Adrenal gland (tissue), 9 donors: ENCODE measurements at regions not wholly inside any gene's neighbourhood (a gene's known extent, or its start where the extent isn't known, plus 50 kb on each side); places are given as distances from the start of the nearest gene placed in this dataset.

ENCODE experiments used
- DNase-seq, 7 donors: peaks; one replicate each; pipeline ENCODE4 v3.0.0-alpha.2; 2019 to 2020
- H3K27ac ChIP-seq, 5 donors: fragments of 200-600 bp; sonication (generic) in 4 of 5; 1 replicate in 3 of 5; 2 replicates in 2 of 5; pipeline versions ENCODE4 v1.5.1 to v1.8.0; 2016 to 2020; ENCODE audit warnings: mild to moderate bottlenecking in 1 of 5
- H3K27me3 ChIP-seq: fragments of 200-600 bp; 2 replicates; pipeline ENCODE4 v1.8.0; 2021
- H3K36me3 ChIP-seq, 2 donors: fragments of 200-600 bp; replicated peaks in 1 of 2; 1 replicate in 1 of 2; 2 replicates in 1 of 2; pipeline versions ENCODE4 v1.5.1 to v1.8.0; 2018 to 2022
- H3K4me1 ChIP-seq, 2 donors: fragments of 200-600 bp; replicated peaks in 1 of 2; 1 replicate in 1 of 2; 2 replicates in 1 of 2; pipeline versions ENCODE4 v1.5.1 to v1.8.0; 2018 to 2021
- H3K4me3 ChIP-seq, 4 donors: fragments of 200-600 bp; sonication (generic) in 3 of 4; one replicate each; pipeline ENCODE4 v1.5.1; 2016 to 2018
- H3K9me3 ChIP-seq, 3 donors: fragments of 200-600 bp; sonication (generic) in 1 of 3; replicated peaks in 1 of 3; 1 replicate in 2 of 3; 2 replicates in 1 of 3; pipeline versions ENCODE4 v1.5.1 to v1.8.0; 2016 to 2021
- CTCF ChIP-seq, 6 experiments: fragments of 450-650 bp in 4 of 6; fragments of 200-600 bp in 2 of 6; sonication (generic) in 1 of 6; IDR thresholded peaks; 1 replicate in 5 of 6; 2 replicates in 1 of 6; pipeline versions ENCODE4 v1.5.1 to v1.8.0; 2016 to 2021; ENCODE audit warnings: antibody characterized with exemption in 6 of 6, mild to moderate bottlenecking in 2 of 6, moderate library complexity in 1 of 6
- POLR2A ChIP-seq, 2 donors: fragments of 450-650 bp; IDR thresholded peaks; one replicate each; pipeline ENCODE4 v1.6.1; 2017; ENCODE audit warnings: antibody characterized with exemption in 2 of 2, mild to moderate bottlenecking in 2 of 2, moderate library complexity in 1 of 2
- WGBS, 4 donors: extraction: QIAGEN DNeasy Blood & Tissue Kit in 2 of 4; methylation state at CpG; one replicate each; pipeline versions ENCODE4 v1.1.5 to v1.1.7; 2013 to 2017; 5-methylcytosine and 5-hydroxymethylcytosine counted together
- intact Hi-C, 2 donors: fragments of 100-400 bp; cut with DNase I; formaldehyde crosslinking; loops; one replicate each; pipeline versions ENCODE4 v1.14.1 to v1.15.0; 2022 to 2023
- donor health status: healthy with polysubstance abuse.
- donor health status: Bipolar disorder and iron deficiency.
- donor health status: DM: yes; HTN: yes; CAD: no.
- donor health status: DM: no; HTN: no; CAD: no.
- donor health status: DM: no; HTN: no; CAD: no.

- no peak for TF ChIP-seq CTCF (IDR thresholded peaks at IDR 0.05)
- TF ChIP-seq POLR2A (IDR thresholded peaks at IDR 0.05) = no peak
- intact Hi-C loops = no loop called here
Observed at GRCh38 chr12:30442461-30442860, 253.2 kb downstream of the IPO8 start.

GRCh38 chr12:30440826-30441602 lies 254.7 kb downstream of the IPO8 start:
- no peaks in the 10 kb centered on the region for H3K36me3 ChIP-seq
- no peaks in the 10 kb centered on the region for H3K27me3 ChIP-seq
- WGBS, 4 donors = 79 to 86% (median 81%) methylated on average over 7 of the region's 7 CpGs
- no peak for TF ChIP-seq POLR2A (IDR thresholded peaks at IDR 0.05)
- peak in 1 of 6 experiments; percentile 23 for TF ChIP-seq CTCF (IDR thresholded peaks at IDR 0.05)
- no peak overlapping the region for H3K27ac ChIP-seq
- intact Hi-C loops = no loop called here
- DNase-seq = no peak
- no peak overlapping the region for H3K4me3 ChIP-seq
- H3K9me3 ChIP-seq = no peaks in the 10 kb centered on the region
- H3K4me1 ChIP-seq = no peaks in the 10 kb centered on the region

More at GRCh38 chr12:30442461-30442860, 253.2 kb downstream of the IPO8 start:
- H3K4me3 ChIP-seq = no peak overlapping the region
- no peak for DNase-seq
- no peaks in the 10 kb centered on the region for H3K36me3 ChIP-seq
- no peak overlapping the region for H3K27ac ChIP-seq
- H3K9me3 ChIP-seq = no peaks in the 10 kb centered on the region
- H3K4me1 ChIP-seq = no peaks in the 10 kb centered on the region
- no peaks in the 10 kb centered on the region for H3K27me3 ChIP-seq

GRCh38 chr12:30439201-30439600 lies 256.5 kb downstream of the IPO8 start:
- DNase-seq = no peak
- 75 to 88% (median 85%) methylated on average over 4 of the region's 4 CpGs for WGBS, 4 donors
- intact Hi-C loops = no loop called here

GRCh38 chr12:30438601-30439041 lies 257.0 kb downstream of the IPO8 start:
- no peak for DNase-seq
- no peaks in the 10 kb centered on the region for H3K27me3 ChIP-seq
- WGBS, 4 donors = 24 to 56% (median 48%) methylated on average over 1 of the region's 1 CpG

More at GRCh38 chr12:30439201-30439600, 256.5 kb downstream of the IPO8 start:
- H3K9me3 ChIP-seq = no peaks in the 10 kb centered on the region
- H3K27me3 ChIP-seq = no peaks in the 10 kb centered on the region
- H3K4me1 ChIP-seq = no peaks in the 10 kb centered on the region
- no peak overlapping the region for H3K4me3 ChIP-seq
- H3K36me3 ChIP-seq = no peaks in the 10 kb centered on the region
- no peak overlapping the region for H3K27ac ChIP-seq
- TF ChIP-seq POLR2A (IDR thresholded peaks at IDR 0.05) (no peak), CTCF (IDR thresholded peaks at IDR 0.05) (no peak)

More at GRCh38 chr12:30438601-30439041, 257.0 kb downstream of the IPO8 start:
- no peaks in the 10 kb centered on the region for H3K36me3 ChIP-seq
- H3K4me1 ChIP-seq = no peaks in the 10 kb centered on the region
- intact Hi-C loops = no loop called here
- H3K9me3 ChIP-seq = no peaks in the 10 kb centered on the region
- H3K27ac ChIP-seq = no peak overlapping the region
- H3K4me3 ChIP-seq = no peak overlapping the region
- no peak for TF ChIP-seq POLR2A (IDR thresholded peaks at IDR 0.05)
- no peak for TF ChIP-seq CTCF (IDR thresholded peaks at IDR 0.05)
